ENCODE measurements at regions not wholly inside any gene's neighbourhood (a gene's known extent, or its start where the extent isn't known, plus 50 kb on each side); places are given as distances from the start of the nearest gene placed in this dataset.

DNA sequence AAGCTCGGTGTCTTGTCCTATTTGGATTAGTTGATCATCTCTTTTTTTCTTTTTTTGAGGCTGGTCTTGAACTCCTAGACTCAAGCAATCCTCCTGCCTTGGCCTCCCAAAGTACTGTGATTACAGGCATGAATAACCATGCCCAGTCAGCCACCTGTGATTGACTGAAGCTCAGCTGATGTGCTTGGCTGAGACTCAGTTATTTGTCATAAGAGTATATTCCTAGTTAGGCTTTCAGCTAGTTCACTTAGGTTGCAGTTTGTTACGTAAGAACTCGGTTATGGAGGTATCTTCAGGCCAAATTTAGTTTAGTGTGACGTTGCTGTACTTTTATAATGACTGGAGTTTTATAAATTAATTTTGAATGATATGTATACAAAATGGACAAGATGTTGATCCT, 365.0 kb downstream of the SV2B start:
- TF ChIP-seq, protein P1, sequence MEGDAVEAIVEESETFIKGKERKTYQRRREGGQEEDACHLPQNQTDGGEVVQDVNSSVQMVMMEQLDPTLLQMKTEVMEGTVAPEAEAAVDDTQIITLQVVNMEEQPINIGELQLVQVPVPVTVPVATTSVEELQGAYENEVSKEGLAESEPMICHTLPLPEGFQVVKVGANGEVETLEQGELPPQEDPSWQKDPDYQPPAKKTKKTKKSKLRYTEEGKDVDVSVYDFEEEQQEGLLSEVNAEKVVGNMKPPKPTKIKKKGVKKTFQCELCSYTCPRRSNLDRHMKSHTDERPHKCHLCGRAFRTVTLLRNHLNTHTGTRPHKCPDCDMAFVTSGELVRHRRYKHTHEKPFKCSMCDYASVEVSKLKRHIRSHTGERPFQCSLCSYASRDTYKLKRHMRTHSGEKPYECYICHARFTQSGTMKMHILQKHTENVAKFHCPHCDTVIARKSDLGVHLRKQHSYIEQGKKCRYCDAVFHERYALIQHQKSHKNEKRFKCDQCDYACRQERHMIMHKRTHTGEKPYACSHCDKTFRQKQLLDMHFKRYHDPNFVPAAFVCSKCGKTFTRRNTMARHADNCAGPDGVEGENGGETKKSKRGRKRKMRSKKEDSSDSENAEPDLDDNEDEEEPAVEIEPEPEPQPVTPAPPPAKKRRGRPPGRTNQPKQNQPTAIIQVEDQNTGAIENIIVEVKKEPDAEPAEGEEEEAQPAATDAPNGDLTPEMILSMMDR (conservative IDR thresholded peaks at IDR 0.05) = no peak
- H3K27me3 Mint-ChIP-seq = peaks cover 8% of the 10 kb centered on the region
- DNase-seq (ENCODE audit: extremely low spot score, unreplicated experiment) = no peak
- no peaks in the 10 kb centered on the region for H3K4me1 Mint-ChIP-seq (ENCODE audit: unreplicated experiment)
- no peak overlapping the region for H3K4me3 Mint-ChIP-seq
- no peaks in the 10 kb centered on the region for H3K36me3 Mint-ChIP-seq
- no peak overlapping the region for H3K27ac Mint-ChIP-seq
- peaks cover 5% of the 10 kb centered on the region for H3K9me3 Mint-ChIP-seq

DNA sequence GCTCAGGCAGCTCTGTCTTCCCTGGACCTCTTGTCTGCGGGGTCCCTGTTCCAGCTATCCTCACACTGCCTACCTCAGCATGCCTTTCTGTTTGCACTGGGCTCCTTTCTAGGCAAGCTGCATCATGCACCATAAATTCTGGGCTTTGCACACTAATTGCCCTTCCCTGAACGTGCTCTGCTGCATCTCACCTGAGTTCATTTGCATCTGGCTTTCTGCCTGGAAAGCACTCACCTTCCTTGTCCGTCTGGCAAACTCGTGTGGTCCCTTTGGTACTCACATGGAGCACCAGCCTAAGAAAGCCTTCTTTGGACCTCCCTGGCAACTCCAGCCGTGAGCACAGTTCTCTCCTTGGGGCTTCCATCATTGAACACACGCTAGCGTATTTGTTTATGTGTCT, 365.6 kb downstream of the SV2B start:
- H3K27ac Mint-ChIP-seq = no peak overlapping the region
- no peak for DNase-seq (ENCODE audit: extremely low spot score, unreplicated experiment)
- peaks cover 5% of the 10 kb centered on the region for H3K9me3 Mint-ChIP-seq

DNA sequence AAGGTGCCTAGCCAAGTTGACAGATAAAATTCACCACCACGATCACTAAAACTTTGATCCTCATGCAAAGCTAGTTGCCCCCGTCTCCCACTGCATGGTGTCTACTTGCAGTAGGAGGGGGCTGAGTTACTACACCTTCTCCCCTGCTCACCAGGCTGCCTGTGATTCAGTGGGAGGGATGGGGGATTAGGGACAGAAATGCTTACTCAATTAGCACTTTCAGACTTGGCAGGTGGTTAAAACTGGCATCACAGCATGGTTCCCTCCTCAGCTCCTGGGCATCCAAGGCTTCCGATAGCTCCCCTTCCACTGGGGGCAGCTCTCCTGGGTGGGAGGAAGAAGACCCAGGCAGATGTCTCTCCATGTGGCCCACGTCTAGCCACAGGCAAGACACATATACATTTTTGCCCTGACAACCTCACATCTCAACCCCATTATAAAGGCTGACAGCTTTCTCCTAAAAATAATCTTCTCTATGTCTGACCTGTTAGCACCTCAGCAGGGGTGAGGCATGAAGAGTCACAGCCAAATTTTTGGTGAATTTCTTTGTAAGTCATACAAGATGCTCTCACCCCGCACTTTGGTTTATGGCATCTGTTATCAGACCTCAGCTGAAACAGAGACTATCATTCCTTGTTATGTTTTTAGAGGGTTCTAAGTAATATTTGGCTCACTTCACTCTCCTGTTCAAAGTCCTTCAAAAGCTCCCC, 369.0 kb downstream of the SV2B start:
- Mint-ChIP-seq H3K4me3 (no peak overlapping the region), H3K4me1 (ENCODE audit: unreplicated experiment) (no peaks in the 10 kb centered on the region), H3K36me3 (no peaks in the 10 kb centered on the region), H3K9me3 (peaks cover 5% of the 10 kb centered on the region), H3K27ac (no peak overlapping the region), H3K27me3 (peaks cover 8% of the 10 kb centered on the region)
- TF ChIP-seq, protein P1 (conservative IDR thresholded peaks at IDR 0.05) = no peak
- no peak for DNase-seq (ENCODE audit: extremely low spot score, unreplicated experiment)

More for the DNA sequence above, 365.6 kb downstream of the SV2B start:
- Mint-ChIP-seq H3K36me3 (no peaks in the 10 kb centered on the region), H3K4me1 (ENCODE audit: unreplicated experiment) (no peaks in the 10 kb centered on the region), H3K4me3 (no peak overlapping the region), H3K27me3 (peaks cover 8% of the 10 kb centered on the region)
- TF ChIP-seq, protein P1 (conservative IDR thresholded peaks at IDR 0.05) = no peak

DNA sequence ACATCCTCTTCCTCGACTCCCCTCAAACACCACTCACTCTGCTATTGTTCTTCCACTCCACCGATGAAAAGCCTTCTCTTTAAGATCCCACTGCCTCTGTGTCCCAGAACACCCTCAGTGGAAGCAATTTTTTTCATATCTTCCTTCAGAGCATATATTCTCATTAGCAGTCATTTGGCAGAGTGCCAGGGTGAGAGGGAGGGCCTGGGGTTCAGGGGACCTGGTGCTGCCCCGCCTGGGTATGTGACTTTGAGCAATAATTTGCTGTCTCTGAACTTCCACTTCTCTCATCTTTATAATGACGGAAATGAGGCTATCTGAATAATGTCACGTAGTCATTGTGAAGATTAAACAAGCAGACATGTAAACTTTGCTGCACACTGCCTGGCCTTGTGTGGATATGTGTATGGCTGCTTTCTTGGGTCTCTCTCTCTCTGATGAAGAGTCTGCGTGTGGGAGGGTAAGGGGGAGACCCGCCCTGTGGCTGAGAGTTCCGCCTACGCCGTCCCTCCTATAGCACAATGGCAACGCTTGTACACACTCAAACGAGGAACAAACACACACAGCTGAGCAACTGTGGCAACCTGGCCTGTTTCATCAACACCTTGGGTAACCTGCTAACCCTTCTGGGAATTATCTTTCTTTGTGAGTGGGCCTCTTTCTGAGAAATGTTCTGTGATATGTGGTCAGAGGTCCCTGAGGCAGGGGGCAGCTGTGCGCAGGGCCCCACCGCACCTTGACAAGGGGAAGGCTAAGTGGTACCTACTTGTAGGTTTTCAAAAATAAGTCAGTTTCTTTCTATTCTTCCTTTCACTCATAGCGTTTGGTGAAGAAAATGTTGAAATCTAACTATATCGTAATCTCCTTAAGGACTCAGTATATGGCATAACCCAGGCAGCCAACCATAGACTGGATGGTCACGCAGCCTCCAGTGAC, 369.8 kb downstream of the SV2B start:
- DNase-seq (ENCODE audit: extremely low spot score, unreplicated experiment) = no peak
- no peaks in the 10 kb centered on the region for H3K4me1 Mint-ChIP-seq (ENCODE audit: unreplicated experiment)
- peaks cover 8% of the 10 kb centered on the region for H3K27me3 Mint-ChIP-seq
- H3K36me3 Mint-ChIP-seq = no peaks in the 10 kb centered on the region
- TF ChIP-seq, protein P1 (conservative IDR thresholded peaks at IDR 0.05) = no peak
- H3K4me3 Mint-ChIP-seq = no peak overlapping the region
- H3K27ac Mint-ChIP-seq = no peak overlapping the region
- H3K9me3 Mint-ChIP-seq = peaks cover 5% of the 10 kb centered on the region

DNA sequence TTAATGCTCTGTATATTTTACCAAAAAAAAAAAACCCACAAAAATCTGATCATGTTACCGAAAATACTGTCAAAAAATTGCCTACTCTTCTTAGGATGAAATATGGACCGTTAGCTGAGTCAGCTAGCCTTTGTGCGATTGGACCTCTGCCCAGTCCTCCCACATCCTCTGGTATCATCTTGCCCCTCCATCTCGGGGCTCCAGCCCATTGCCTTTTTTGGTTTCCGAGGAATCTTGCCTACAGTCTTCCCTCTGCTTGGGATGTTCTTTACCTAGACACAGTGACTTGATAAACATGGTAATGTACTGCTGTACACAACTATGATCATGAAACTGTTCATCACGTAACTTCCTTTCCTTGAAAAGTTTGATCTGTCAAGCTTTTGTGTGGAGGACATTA, 371.4 kb downstream of the SV2B start:
- Mint-ChIP-seq H3K4me1 (ENCODE audit: unreplicated experiment) (no peaks in the 10 kb centered on the region), H3K27ac (no peak overlapping the region), H3K36me3 (no peaks in the 10 kb centered on the region), H3K4me3 (no peak overlapping the region), H3K9me3 (peaks cover 5% of the 10 kb centered on the region), H3K27me3 (peaks cover 4% of the 10 kb centered on the region)
- DNase-seq (ENCODE audit: extremely low spot score, unreplicated experiment) = no peak
- TF ChIP-seq, protein P1 (conservative IDR thresholded peaks at IDR 0.05) = no peak
